A549 (cell line): ENCODE measurements at regions not wholly inside any gene's neighbourhood (a gene's known extent, or its start where the extent isn't known, plus 50 kb on each side); places are given as distances from the start of the nearest gene placed in this dataset.
A peak's percentile ranks its signal among the peaks of the same experiment; 100 is the strongest.

Experiments
- ATAC-seq, 2 experiments: fragments of 200-7000 bp in 1 of 2; fragments of >200 bp in 1 of 2; cut with Nextera tagmentation in 1 of 2; cut with Tn5 transposase in 1 of 2; 3 replicates each; pipeline versions ENCODE4 v1.8.0 to v1.9.1; 2018 to 2020; ENCODE audit warnings: mild to moderate bottlenecking in 1 of 2, moderate library complexity in 1 of 2
- CTCF ChIA-PET: fragments of 300-600 bp; sonication (Branson Sonifier 250); formaldehyde crosslinking; extraction: SDS; loops from one replicate; lab custom pipeline; 2021; ENCODE audit warnings: antibody characterized with exemption, inconsistent platforms; lab: Yijun Ruan, JAX
- POLR2A ChIA-PET: fragments of 350-600 bp; formaldehyde crosslinking; extraction: SDS; loops from one replicate; lab custom pipeline; 2021; ENCODE audit warnings: antibody characterized with exemption, inconsistent platforms; lab: Yijun Ruan, JAX
- DNase-seq, 2 experiments: peaks; one replicate each; pipeline versions ENCODE4 v3.0.0 to v3.0.0-alpha.2; 2011 to 2016; ENCODE audit warnings: low read depth in 1 of 2, low spot score in 1 of 2
- FAIRE-seq: peaks from 2 replicates; lab custom pipeline; 2011; peaks lifted over from hg19 to GRCh38; lab: Jason Lieb, UNC
- H3K27ac ChIP-seq, 2 experiments: fragments of >200 bp; sonication (Bioruptor Twin); formaldehyde crosslinking; 3 replicates each; pipeline ENCODE4 v1.5.1; 2016 to 2017
- H3K4me1 ChIP-seq: fragments of >200 bp; sonication (Bioruptor Twin); formaldehyde crosslinking; 3 replicates; pipeline ENCODE4 v1.6.1; 2016
- H3K4me2 ChIP-seq: fragments of >200 bp; sonication (Bioruptor Twin); formaldehyde crosslinking; 3 replicates; pipeline ENCODE4 v1.6.1; 2016
- H3K4me3 ChIP-seq: fragments of >200 bp; sonication (Bioruptor Twin); formaldehyde crosslinking; 3 replicates; pipeline ENCODE4 v1.5.1; 2016
- H3K9me3 ChIP-seq: fragments of >200 bp; sonication (Bioruptor Twin); formaldehyde crosslinking; 3 replicates; pipeline ENCODE4 v1.6.1; 2016
- CEBPB ChIP-seq, 2 experiments: fragments of >200 bp in 1 of 2; sonication (Bioruptor Twin) in 1 of 2; formaldehyde crosslinking in 1 of 2; IDR thresholded peaks; 2 replicates each; pipeline ENCODE4 v1.6.1; 2012 to 2016
- EHF ChIP-seq: fragments of 250-450 bp; sonication (Bioruptor Pico); IDR thresholded peaks from 2 replicates; pipeline ENCODE4 v1.5.0; 2020; ENCODE audit warnings: mild to moderate bottlenecking
- ESRRA ChIP-seq: fragments of 150-350 bp; IDR thresholded peaks from 2 replicates; pipeline ENCODE4 v1.6.1; 2014; ENCODE audit warnings: mild to moderate bottlenecking, low read length, borderline replicate concordance
- FOSB ChIP-seq: fragments of 250-450 bp; sonication (Bioruptor Pico); IDR thresholded peaks from 2 replicates; pipeline ENCODE4 v1.5.0; 2020; ENCODE audit warnings: mild to moderate bottlenecking, moderate library complexity
- GATA3 ChIP-seq: IDR thresholded peaks from 2 replicates; pipeline ENCODE4 v1.6.1; 2012; ENCODE audit warnings: borderline replicate concordance
- HDAC2 ChIP-seq: fragments of 200-600 bp; sonication (generic); IDR thresholded peaks from 2 replicates; pipeline ENCODE4 v1.6.1; 2016
- HEYL ChIP-seq: fragments of 250-450 bp; sonication (Bioruptor Pico); IDR thresholded peaks from 2 replicates; pipeline ENCODE4 v1.8.0; 2021; ENCODE audit warnings: mild to moderate bottlenecking, moderate library complexity
- JUNB ChIP-seq: fragments of >200 bp; sonication (Bioruptor Twin); formaldehyde crosslinking; IDR thresholded peaks from 2 replicates; pipeline ENCODE4 v1.6.1; 2016
- KDM5A ChIP-seq: fragments of 200-600 bp; sonication (generic); IDR thresholded peaks from 2 replicates; pipeline ENCODE4 v1.6.1; 2016; ENCODE audit warnings: antibody characterized with exemption, mild to moderate bottlenecking
- MYC ChIP-seq: IDR thresholded peaks from 2 replicates; pipeline ENCODE4 v1.6.1; 2012; ENCODE audit warnings: mild to moderate bottlenecking, inconsistent platforms, low read length, improper control_type of control experiment, borderline replicate concordance
- PHF8 ChIP-seq: fragments of 200-600 bp; sonication (generic); IDR thresholded peaks from 2 replicates; pipeline ENCODE4 v1.6.1; 2016; ENCODE audit warnings: low read depth, mild to moderate bottlenecking, antibody characterized with exemption, moderate library complexity, borderline replicate concordance
- RARB ChIP-seq: fragments of 250-450 bp; sonication (Bioruptor Pico); IDR thresholded peaks from 2 replicates; pipeline ENCODE4 v1.8.0; 2021; ENCODE audit warnings: mild to moderate bottlenecking, moderate library complexity
- RCOR1 ChIP-seq: fragments of 150-350 bp; IDR thresholded peaks from 2 replicates; pipeline ENCODE4 v1.6.1; 2014; ENCODE audit warnings: antibody characterized with exemption, low read length, low read depth
- RNF2 ChIP-seq: fragments of 200-600 bp; sonication (generic); IDR thresholded peaks from 2 replicates; pipeline ENCODE4 v1.6.1; 2016; ENCODE audit warnings: low read depth, mild to moderate bottlenecking, antibody characterized with exemption, moderate library complexity, borderline replicate concordance
- ZC3H11A ChIP-seq: fragments of 450-650 bp; IDR thresholded peaks from 2 replicates; pipeline ENCODE4 v1.6.1; 2014; ENCODE audit warnings: antibody characterized with exemption, mild to moderate bottlenecking
- WGBS: methylation state at CpG from one replicate; pipeline ENCODE4 v1.1.6; 2017; ENCODE audit errors: missing lambda C conversion rate; 5-methylcytosine and 5-hydroxymethylcytosine counted together
- TF ChIP-seq, protein P1 (sequence below): fragments of >200 bp; sonication (Bioruptor Twin); formaldehyde crosslinking; IDR thresholded peaks from 3 replicates; pipeline ENCODE4 v1.6.1; 2016
- TF ChIP-seq, protein P2 (sequence below): fragments of >200 bp; sonication (Bioruptor Twin); formaldehyde crosslinking; IDR thresholded peaks from 3 replicates; pipeline ENCODE4 v1.5.1; 2016
- TF ChIP-seq, protein P3 (sequence below): IDR thresholded peaks from 2 replicates; pipeline ENCODE4 v1.6.1; 2012
- TF ChIP-seq, protein P4 (sequence below): fragments of 250-450 bp; sonication (Bioruptor Pico); IDR thresholded peaks from 2 replicates; pipeline ENCODE4 v1.5.0; 2020; ENCODE audit warnings: low read depth, mild to moderate bottlenecking, moderate library complexity

DNA sequence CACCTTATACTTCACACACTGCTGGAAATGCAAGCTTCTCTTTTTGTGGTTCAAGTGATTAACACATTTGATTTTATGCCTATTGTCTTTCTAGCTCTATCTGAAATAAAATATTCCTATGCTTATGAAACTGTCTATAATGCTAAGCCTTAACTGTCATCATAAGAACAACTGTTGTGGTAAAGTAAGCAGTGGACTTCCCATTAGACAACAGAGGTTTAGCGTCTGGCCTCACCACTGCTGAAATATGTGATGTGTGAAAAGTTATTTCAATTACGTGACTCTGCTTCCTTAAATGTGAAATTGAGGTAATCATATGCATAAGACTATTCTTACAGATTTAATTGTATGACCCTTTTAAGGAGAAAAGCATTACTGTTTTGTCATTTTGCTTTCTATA lies 140.2 kb upstream of the LYSMD4 start:
- no peaks in the 10 kb centered on the region for H3K4me1 ChIP-seq
- FAIRE-seq: peak; percentile 86
- TF ChIP-seq GATA3: no peak
- no peak for TF ChIP-seq HEYL (CRISPR knock-in tag)
- no peak for TF ChIP-seq EHF
- no peak for TF ChIP-seq FOSB (CRISPR knock-in tag)
- no peak for TF ChIP-seq ESRRA
- TF ChIP-seq KDM5A: no peak
- TF ChIP-seq, protein P1, sequence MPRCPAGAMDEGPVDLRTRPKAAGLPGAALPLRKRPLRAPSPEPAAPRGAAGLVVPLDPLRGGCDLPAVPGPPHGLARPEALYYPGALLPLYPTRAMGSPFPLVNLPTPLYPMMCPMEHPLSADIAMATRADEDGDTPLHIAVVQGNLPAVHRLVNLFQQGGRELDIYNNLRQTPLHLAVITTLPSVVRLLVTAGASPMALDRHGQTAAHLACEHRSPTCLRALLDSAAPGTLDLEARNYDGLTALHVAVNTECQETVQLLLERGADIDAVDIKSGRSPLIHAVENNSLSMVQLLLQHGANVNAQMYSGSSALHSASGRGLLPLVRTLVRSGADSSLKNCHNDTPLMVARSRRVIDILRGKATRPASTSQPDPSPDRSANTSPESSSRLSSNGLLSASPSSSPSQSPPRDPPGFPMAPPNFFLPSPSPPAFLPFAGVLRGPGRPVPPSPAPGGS: no peak
- TF ChIP-seq PHF8: no peak
- TF ChIP-seq RNF2: no peak
- no peak for TF ChIP-seq MYC
- TF ChIP-seq CEBPB (IDR thresholded peaks at IDR 0.05): no peak
- TF ChIP-seq HDAC2: no peak
- H3K27ac ChIP-seq: no peak overlapping the region
- H3K4me3 ChIP-seq: no peak overlapping the region
- H3K4me2 ChIP-seq: no peak overlapping the region
- no peak for ATAC-seq
- CTCF ChIA-PET: interaction anchor here (1.0 kb wide), 1 partner anchor 28 kb away, joined by 3 read pairs; no protein-coding TSS in a partner anchor
- H3K9me3 ChIP-seq: no peaks in the 10 kb centered on the region
- WGBS: 60% methylated on average over 2 of the region's 2 CpGs
- no peak for DNase-seq
- POLR2A ChIA-PET: no interaction called here

DNA sequence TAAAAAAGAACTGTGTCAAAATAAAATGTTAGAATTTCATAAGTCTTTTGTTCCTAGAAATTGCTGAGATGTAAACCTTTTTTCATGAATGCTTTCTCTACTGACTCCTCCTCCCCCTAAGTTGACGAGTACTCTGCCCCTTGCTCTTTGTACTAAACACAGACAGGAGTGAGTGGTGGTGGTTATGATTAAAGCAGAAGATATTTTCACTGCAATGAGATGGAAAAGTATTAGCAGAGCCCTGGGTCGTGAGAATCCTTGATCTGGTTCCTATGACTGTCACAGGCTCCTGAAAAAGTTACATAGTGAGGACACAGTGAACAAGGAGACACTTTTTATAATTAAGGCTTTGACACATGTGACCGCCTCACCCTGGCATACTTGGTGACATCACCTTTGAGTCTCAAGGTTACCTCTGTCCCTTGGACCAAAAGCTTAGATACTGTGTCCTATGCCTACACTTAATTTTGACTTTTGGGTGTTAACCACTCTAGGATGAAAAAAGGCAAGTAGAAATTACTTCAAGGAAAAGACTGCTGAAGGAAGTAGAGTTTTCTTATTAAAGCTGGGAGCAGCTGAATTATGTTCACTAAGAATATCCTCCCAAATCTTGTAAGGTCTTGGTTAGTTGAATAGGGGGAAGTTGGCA lies 130.4 kb upstream of the LYSMD4 start:
- FAIRE-seq (no peak), DNase-seq (no peak), ATAC-seq (no peak)
- POLR2A ChIA-PET: no interaction called here
- no peak overlapping the region for H3K4me2 ChIP-seq
- WGBS: 18% methylated on average over 3 of the region's 3 CpGs
- no peaks in the 10 kb centered on the region for H3K9me3 ChIP-seq
- H3K4me1 ChIP-seq: no peaks in the 10 kb centered on the region
- TF ChIP-seq ZC3H11A: no peak
- H3K4me3 ChIP-seq: no peak overlapping the region
- CTCF ChIA-PET: interaction anchor here (1.0 kb wide), 1 partner anchor 591 kb away, joined by 3 read pairs; no protein-coding TSS in a partner anchor
- H3K27ac ChIP-seq: no peak overlapping the region

DNA sequence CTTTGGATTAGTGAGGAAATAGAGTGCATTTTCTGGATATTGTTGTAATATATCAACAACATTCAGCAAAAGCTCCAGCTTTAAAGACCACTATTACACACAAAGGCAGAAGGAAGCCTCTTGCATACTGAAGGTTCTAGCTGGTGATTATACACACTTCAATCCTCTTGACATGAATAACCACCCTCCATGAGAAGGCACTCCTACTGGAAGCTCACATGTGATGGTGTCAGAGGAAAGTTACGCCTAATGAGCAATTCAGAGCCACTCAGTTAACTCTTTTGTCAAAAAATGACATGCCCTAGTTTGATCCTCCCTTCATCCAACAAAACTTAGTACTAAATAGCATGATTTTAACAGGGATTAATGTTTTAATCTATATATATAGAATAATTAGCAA lies 124.6 kb upstream of the LYSMD4 start:
- peak; percentile 39 for FAIRE-seq
- ChIA-PET POLR2A (no interaction called here), CTCF (no interaction called here)
- no peak overlapping the region for H3K27ac ChIP-seq
- H3K9me3 ChIP-seq: no peaks in the 10 kb centered on the region
- ATAC-seq: no peak
- H3K4me2 ChIP-seq: no peak overlapping the region
- DNase-seq: no peak
- TF ChIP-seq, protein P2, sequence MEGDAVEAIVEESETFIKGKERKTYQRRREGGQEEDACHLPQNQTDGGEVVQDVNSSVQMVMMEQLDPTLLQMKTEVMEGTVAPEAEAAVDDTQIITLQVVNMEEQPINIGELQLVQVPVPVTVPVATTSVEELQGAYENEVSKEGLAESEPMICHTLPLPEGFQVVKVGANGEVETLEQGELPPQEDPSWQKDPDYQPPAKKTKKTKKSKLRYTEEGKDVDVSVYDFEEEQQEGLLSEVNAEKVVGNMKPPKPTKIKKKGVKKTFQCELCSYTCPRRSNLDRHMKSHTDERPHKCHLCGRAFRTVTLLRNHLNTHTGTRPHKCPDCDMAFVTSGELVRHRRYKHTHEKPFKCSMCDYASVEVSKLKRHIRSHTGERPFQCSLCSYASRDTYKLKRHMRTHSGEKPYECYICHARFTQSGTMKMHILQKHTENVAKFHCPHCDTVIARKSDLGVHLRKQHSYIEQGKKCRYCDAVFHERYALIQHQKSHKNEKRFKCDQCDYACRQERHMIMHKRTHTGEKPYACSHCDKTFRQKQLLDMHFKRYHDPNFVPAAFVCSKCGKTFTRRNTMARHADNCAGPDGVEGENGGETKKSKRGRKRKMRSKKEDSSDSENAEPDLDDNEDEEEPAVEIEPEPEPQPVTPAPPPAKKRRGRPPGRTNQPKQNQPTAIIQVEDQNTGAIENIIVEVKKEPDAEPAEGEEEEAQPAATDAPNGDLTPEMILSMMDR: no peak
- TF ChIP-seq, protein P3, sequence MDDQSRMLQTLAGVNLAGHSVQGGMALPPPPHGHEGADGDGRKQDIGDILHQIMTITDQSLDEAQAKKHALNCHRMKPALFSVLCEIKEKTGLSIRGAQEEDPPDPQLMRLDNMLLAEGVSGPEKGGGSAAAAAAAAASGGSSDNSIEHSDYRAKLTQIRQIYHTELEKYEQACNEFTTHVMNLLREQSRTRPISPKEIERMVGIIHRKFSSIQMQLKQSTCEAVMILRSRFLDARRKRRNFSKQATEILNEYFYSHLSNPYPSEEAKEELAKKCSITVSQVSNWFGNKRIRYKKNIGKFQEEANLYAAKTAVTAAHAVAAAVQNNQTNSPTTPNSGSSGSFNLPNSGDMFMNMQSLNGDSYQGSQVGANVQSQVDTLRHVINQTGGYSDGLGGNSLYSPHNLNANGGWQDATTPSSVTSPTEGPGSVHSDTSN: no peak
- no peak for TF ChIP-seq EHF
- no peak for TF ChIP-seq RCOR1
- TF ChIP-seq RARB: no peak
- no peak for TF ChIP-seq JUNB
- TF ChIP-seq HEYL (CRISPR knock-in tag): no peak
- TF ChIP-seq, protein P4, sequence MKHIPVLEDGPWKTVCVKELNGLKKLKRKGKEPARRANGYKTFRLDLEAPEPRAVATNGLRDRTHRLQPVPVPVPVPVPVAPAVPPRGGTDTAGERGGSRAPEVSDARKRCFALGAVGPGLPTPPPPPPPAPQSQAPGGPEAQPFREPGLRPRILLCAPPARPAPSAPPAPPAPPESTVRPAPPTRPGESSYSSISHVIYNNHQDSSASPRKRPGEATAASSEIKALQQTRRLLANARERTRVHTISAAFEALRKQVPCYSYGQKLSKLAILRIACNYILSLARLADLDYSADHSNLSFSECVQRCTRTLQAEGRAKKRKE (CRISPR knock-in tag): no peak
- WGBS: 43% methylated on average over 1 of the region's 1 CpG
- H3K4me1 ChIP-seq: no peaks in the 10 kb centered on the region
- no peak overlapping the region for H3K4me3 ChIP-seq
